ENCODE measurements at regions not wholly inside any gene's neighbourhood (a gene's known extent, or its start where the extent isn't known, plus 50 kb on each side); places are given as distances from the start of the nearest gene placed in this dataset.

DNA sequence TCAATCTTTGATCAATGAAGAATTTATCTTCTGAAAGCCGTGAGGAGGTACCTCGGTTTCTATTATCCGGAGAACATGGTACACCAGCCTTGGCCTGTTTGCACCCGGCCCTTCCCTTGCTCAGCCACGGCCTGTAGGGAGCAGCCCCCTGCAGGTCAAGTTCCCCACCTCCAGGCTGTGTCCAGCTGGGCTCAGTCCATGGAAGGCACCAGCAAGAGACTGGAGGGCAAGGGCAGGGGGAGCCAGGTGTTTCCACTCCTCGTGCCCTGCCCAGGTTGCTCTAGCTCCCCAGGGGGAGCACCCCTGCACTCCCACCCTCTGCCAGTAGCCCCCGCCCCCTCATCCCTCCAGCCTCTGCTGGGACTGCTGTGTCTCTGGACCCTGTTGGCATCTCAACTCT, 87.3 kb upstream of the ADAMTS2 start:
- TF ChIP-seq, protein P1, sequence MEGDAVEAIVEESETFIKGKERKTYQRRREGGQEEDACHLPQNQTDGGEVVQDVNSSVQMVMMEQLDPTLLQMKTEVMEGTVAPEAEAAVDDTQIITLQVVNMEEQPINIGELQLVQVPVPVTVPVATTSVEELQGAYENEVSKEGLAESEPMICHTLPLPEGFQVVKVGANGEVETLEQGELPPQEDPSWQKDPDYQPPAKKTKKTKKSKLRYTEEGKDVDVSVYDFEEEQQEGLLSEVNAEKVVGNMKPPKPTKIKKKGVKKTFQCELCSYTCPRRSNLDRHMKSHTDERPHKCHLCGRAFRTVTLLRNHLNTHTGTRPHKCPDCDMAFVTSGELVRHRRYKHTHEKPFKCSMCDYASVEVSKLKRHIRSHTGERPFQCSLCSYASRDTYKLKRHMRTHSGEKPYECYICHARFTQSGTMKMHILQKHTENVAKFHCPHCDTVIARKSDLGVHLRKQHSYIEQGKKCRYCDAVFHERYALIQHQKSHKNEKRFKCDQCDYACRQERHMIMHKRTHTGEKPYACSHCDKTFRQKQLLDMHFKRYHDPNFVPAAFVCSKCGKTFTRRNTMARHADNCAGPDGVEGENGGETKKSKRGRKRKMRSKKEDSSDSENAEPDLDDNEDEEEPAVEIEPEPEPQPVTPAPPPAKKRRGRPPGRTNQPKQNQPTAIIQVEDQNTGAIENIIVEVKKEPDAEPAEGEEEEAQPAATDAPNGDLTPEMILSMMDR (IDR thresholded peaks at IDR 0.05; ENCODE audit: unreplicated experiment), result no peak
- Mint-ChIP-seq H3K9me3 (ENCODE audit: unreplicated experiment) (peaks cover 20% of the 10 kb centered on the region), H3K4me1 (ENCODE audit: insufficient read depth, unreplicated experiment) (peaks cover 5% of the 10 kb centered on the region), H3K27me3 (ENCODE audit: insufficient read depth, unreplicated experiment) (no peaks in the 10 kb centered on the region), H3K36me3 (ENCODE audit: insufficient read depth, unreplicated experiment) (no peaks in the 10 kb centered on the region), H3K27ac (ENCODE audit: low read depth, unreplicated experiment) (no peak overlapping the region), H3K4me3 (ENCODE audit: unreplicated experiment) (no peak overlapping the region)
- CTCF ChIA-PET, result no interaction called here
- POLR2A ChIA-PET, result no interaction called here
- BruUV-seq (replicated peaks), result no TSS peak
- DNase-seq (ENCODE audit: unreplicated experiment), result no peak
- intact Hi-C loops (cut with micrococcal nuclease), result no loop called here

DNA sequence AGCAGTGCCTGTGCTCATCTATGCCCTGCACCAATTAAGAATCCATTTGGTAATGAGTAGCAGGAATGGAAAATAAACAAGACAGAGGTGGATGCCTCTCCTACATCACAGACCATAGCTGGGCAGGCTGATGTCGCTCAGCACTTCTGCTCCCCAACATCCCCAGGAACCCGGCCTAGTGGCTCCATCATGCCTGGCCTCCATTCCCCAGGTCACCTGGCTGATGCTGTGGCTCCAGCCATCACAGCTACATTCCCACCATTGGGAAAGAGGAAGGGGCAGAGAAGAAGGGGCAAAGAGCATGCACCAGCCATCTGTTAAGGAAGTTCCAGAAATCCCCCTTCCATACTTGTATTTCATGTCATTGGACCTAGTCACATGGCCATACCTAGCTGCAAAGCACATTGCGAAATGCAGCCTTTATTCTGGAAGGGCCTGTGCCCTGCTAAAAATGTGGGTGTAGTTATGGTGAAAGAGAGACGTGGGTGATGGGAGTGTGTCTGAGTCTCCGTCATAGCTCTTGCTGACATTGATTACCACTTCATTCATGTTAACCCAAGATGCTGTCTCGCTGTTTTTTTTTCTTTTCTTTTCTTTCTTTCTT, 86.1 kb upstream of the ADAMTS2 start:
- Mint-ChIP-seq H3K4me3 (ENCODE audit: unreplicated experiment) (no peak overlapping the region), H3K9me3 (ENCODE audit: unreplicated experiment) (peaks cover 20% of the 10 kb centered on the region), H3K27me3 (ENCODE audit: insufficient read depth, unreplicated experiment) (no peaks in the 10 kb centered on the region), H3K36me3 (ENCODE audit: insufficient read depth, unreplicated experiment) (no peaks in the 10 kb centered on the region), H3K27ac (ENCODE audit: low read depth, unreplicated experiment) (no peak overlapping the region), H3K4me1 (ENCODE audit: insufficient read depth, unreplicated experiment) (peaks cover 5% of the 10 kb centered on the region)
- intact Hi-C loops (cut with micrococcal nuclease), result no loop called here
- CTCF ChIA-PET, result interaction anchor here (0.5 to 1.2 kb wide), 4 partner anchors 9 to 1462 kb away, joined by 3 read pairs; no protein-coding TSS in a partner anchor
- TF ChIP-seq, protein P1 (IDR thresholded peaks at IDR 0.05; ENCODE audit: unreplicated experiment), result no peak
- BruUV-seq (replicated peaks), result no TSS peak
- POLR2A ChIA-PET, result interaction anchor here (0.7 kb wide), 1 partner anchor 45 kb away, joined by 3 read pairs; no protein-coding TSS in a partner anchor
- peak; percentile 12 for DNase-seq (ENCODE audit: unreplicated experiment)

DNA sequence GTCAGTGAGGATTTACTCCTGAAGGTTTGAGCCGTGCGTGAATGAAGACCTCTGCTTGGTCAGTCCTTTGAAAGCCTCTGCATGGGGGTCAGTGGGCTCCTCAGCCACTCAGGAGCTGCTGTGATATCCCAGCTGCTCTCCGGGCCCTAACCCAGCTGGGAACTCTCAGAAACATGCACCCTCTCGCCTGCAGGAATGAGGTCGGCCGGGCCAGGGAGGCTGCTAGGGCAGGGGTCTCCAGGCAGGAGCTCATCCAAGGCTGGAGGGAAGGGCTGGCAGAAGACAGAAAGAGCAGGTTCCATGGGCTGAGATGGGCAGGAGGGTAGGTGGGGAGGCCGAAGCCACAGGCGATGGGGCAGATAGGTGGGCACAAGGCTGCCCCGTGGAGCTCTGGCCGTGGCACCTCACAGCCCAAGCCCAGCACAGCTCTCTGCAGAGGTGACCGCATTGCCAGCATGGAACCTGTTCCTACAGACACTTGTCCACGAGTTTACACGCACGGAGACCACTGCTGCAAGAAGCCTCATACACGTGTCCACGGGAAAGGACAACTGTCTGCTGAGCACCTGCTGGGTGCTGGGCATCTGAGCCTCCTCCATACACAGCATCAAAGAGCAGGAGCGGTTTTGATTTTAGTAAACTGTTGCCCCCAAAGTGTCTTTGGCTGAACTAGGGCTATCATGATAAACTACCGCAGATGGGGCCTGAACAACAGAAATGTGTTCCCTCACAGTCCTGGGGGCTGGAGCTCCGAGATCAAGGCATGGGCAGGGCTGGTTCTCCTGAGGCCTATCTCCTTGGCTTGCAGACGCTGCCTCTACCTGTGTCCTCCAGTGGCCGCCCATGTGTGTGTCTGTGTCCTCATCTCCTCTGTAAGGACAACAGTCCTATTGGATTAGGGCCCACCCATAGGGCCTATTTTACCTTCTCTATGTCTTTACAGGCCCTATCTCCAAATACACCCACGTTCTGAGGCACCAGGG, 85.2 kb upstream of the ADAMTS2 start:
- H3K36me3 Mint-ChIP-seq (ENCODE audit: insufficient read depth, unreplicated experiment), result no peaks in the 10 kb centered on the region
- no peak overlapping the region for H3K4me3 Mint-ChIP-seq (ENCODE audit: unreplicated experiment)
- BruUV-seq (replicated peaks), result no TSS peak
- no peak for DNase-seq (ENCODE audit: unreplicated experiment)
- intact Hi-C loops (cut with micrococcal nuclease), result no loop called here
- no peak overlapping the region for H3K27ac Mint-ChIP-seq (ENCODE audit: low read depth, unreplicated experiment)
- H3K4me1 Mint-ChIP-seq (ENCODE audit: insufficient read depth, unreplicated experiment), result peaks cover 5% of the 10 kb centered on the region
- no peaks in the 10 kb centered on the region for H3K27me3 Mint-ChIP-seq (ENCODE audit: insufficient read depth, unreplicated experiment)
- H3K9me3 Mint-ChIP-seq (ENCODE audit: unreplicated experiment), result peaks cover 11% of the 10 kb centered on the region
- TF ChIP-seq, protein P1 (IDR thresholded peaks at IDR 0.05; ENCODE audit: unreplicated experiment), result no peak
- CTCF ChIA-PET, result interaction anchor here (1.2 kb wide), 1 partner anchor 8 kb away, joined by 3 read pairs; no protein-coding TSS in a partner anchor
- POLR2A ChIA-PET, result interaction anchor here (0.7 kb wide), 1 partner anchor 44 kb away, joined by 3 read pairs; no protein-coding TSS in a partner anchor

DNA sequence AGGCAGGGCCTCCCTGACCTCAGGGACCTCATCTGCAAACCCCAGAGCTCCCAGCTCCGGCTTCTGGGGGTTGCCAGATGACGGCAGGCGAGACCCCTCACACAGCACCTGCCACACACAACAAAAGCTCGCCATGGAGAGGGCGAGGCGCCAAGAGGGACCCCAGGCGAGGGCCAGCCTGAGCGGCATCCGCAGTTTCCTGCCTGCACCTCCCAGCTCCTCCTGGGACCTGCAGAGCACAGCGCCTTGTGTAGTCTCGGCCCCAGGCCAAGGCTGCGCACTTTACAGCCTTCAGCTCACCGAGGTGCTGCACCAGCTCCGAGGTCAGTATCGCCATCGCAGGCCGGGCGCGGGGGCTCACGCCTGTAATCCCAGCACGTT, 82.4 kb upstream of the ADAMTS2 start:
- POLR2A ChIA-PET, result no interaction called here
- Mint-ChIP-seq H3K36me3 (ENCODE audit: insufficient read depth, unreplicated experiment) (no peaks in the 10 kb centered on the region), H3K4me3 (ENCODE audit: unreplicated experiment) (no peak overlapping the region), H3K27ac (ENCODE audit: low read depth, unreplicated experiment) (no peak overlapping the region), H3K27me3 (ENCODE audit: insufficient read depth, unreplicated experiment) (no peaks in the 10 kb centered on the region), H3K9me3 (ENCODE audit: unreplicated experiment) (no peaks in the 10 kb centered on the region), H3K4me1 (ENCODE audit: insufficient read depth, unreplicated experiment) (peaks cover 10% of the 10 kb centered on the region)
- TF ChIP-seq, protein P1 (IDR thresholded peaks at IDR 0.05; ENCODE audit: unreplicated experiment), result no peak
- DNase-seq (ENCODE audit: unreplicated experiment), result no peak
- no TSS peak for BruUV-seq (replicated peaks)
- CTCF ChIA-PET, result interaction anchor here (0.6 kb wide), 1 partner anchor 25 kb away, joined by 3 read pairs; no protein-coding TSS in a partner anchor
- intact Hi-C loops (cut with micrococcal nuclease), result no loop called here
